SK-N-SH treated with all-trans-retinoic acid at 6 μM for 48 hours (cell line): ENCODE measurements at regions not wholly inside any gene's neighbourhood (a gene's known extent, or its start where the extent isn't known, plus 50 kb on each side); places are given as distances from the start of the nearest gene placed in this dataset.

Source experiments
- ATAC-seq: fragments of 200-7000 bp; cut with Tn5 transposase; 3 replicates; pipeline ENCODE4 v1.9.1; 2020; ENCODE audit warnings: mild to moderate bottlenecking, moderate library complexity
- BACH2 ChIP-seq: fragments of 250-450 bp; sonication (Bioruptor Pico); IDR thresholded peaks from 2 replicates; pipeline ENCODE4 v1.9.0; 2021; ENCODE audit warnings: mild to moderate bottlenecking, borderline replicate concordance
- CREB5 ChIP-seq: fragments of 250-450 bp; sonication (Bioruptor Pico); IDR thresholded peaks from 2 replicates; pipeline ENCODE4 v1.5.1; 2020; ENCODE audit warnings: low read depth, mild to moderate bottlenecking, moderate library complexity
- CSDC2 ChIP-seq: fragments of 250-450 bp; sonication (Bioruptor Pico); IDR thresholded peaks from 2 replicates; pipeline ENCODE4 v1.5.0; 2020; ENCODE audit warnings: mild to moderate bottlenecking, moderate library complexity
- CSRNP3 ChIP-seq: fragments of 250-450 bp; sonication (Bioruptor Pico); IDR thresholded peaks from 2 replicates; pipeline ENCODE4 v1.5.1; 2021; ENCODE audit warnings: mild to moderate bottlenecking, moderate library complexity
- ESRRG ChIP-seq: fragments of 250-450 bp; sonication (Bioruptor Pico); IDR thresholded peaks from 2 replicates; pipeline ENCODE4 v1.6.1; 2021; ENCODE audit warnings: mild to moderate bottlenecking
- GLIS3 ChIP-seq: fragments of 250-450 bp; sonication (Bioruptor Pico); IDR thresholded peaks from 2 replicates; pipeline ENCODE4 v1.5.0; 2020; ENCODE audit warnings: mild to moderate bottlenecking, moderate library complexity
- ISL1 ChIP-seq: fragments of 250-450 bp; sonication (Bioruptor Pico); IDR thresholded peaks from 2 replicates; pipeline ENCODE4 v2.1.2; 2022; ENCODE audit warnings: mild to moderate bottlenecking, moderate library complexity
- OSR1 ChIP-seq: fragments of 250-450 bp; sonication (Bioruptor Pico); IDR thresholded peaks from 2 replicates; pipeline ENCODE4 v1.8.0; 2022; ENCODE audit warnings: moderate library complexity, mild to moderate bottlenecking, inconsistent platforms
- PATZ1 ChIP-seq: fragments of 250-450 bp; sonication (Bioruptor Pico); IDR thresholded peaks from 2 replicates; pipeline ENCODE4 v1.8.0; 2020; ENCODE audit warnings: mild to moderate bottlenecking, moderate library complexity, borderline replicate concordance
- PPARA ChIP-seq: fragments of 250-450 bp; sonication (Bioruptor Pico); IDR thresholded peaks from 2 replicates; pipeline ENCODE4 v1.5.0; 2020; ENCODE audit warnings: mild to moderate bottlenecking, borderline replicate concordance
- RARB ChIP-seq: fragments of 250-450 bp; sonication (Bioruptor Pico); IDR thresholded peaks from 2 replicates; pipeline ENCODE4 v1.8.0; 2021; ENCODE audit warnings: mild to moderate bottlenecking, moderate library complexity
- TCF4 ChIP-seq: fragments of 250-450 bp; sonication (Bioruptor Pico); IDR thresholded peaks from 2 replicates; pipeline ENCODE4 v1.8.0; 2021; ENCODE audit warnings: mild to moderate bottlenecking, moderate library complexity, borderline replicate concordance
- TOX ChIP-seq: fragments of 250-450 bp; sonication (Bioruptor Pico); IDR thresholded peaks from 2 replicates; pipeline ENCODE4 v1.8.0; 2021; ENCODE audit warnings: mild to moderate bottlenecking, moderate library complexity, borderline replicate concordance
- ZC3H10 ChIP-seq: fragments of 250-450 bp; sonication (Bioruptor Pico); IDR thresholded peaks from 2 replicates; pipeline ENCODE4 v1.5.1; 2021; ENCODE audit warnings: mild to moderate bottlenecking, moderate library complexity
- ZFP30 ChIP-seq: fragments of 450-650 bp; formaldehyde crosslinking; IDR thresholded peaks from 2 replicates; pipeline ENCODE4 v1.5.0; 2022; ENCODE audit warnings: mild to moderate bottlenecking, moderate library complexity
- ZNF565 ChIP-seq: fragments of 450-650 bp; formaldehyde crosslinking; conservative IDR thresholded peaks from 2 replicates; pipeline ENCODE4 v1.5.0; 2020; ENCODE audit warnings: low read depth, mild to moderate bottlenecking, moderate library complexity
- ZNF70 ChIP-seq: fragments of 450-650 bp; formaldehyde crosslinking; IDR thresholded peaks from 2 replicates; pipeline ENCODE4 v1.5.0; 2020; ENCODE audit warnings: mild to moderate bottlenecking, moderate library complexity
- TF ChIP-seq, protein P1 (sequence below): fragments of 250-450 bp; sonication (Bioruptor Pico); IDR thresholded peaks from 2 replicates; pipeline ENCODE4 v1.8.0; 2021; ENCODE audit warnings: low read depth, mild to moderate bottlenecking, moderate library complexity, borderline replicate concordance
- TF ChIP-seq, protein P2 (sequence below): fragments of 250-450 bp; sonication (Bioruptor Pico); IDR thresholded peaks from 2 replicates; pipeline ENCODE4 v1.5.0; 2020; ENCODE audit warnings: mild to moderate bottlenecking, moderate library complexity

GRCh38 chr6:3981917-3982316, 97.0 kb downstream of the FAM217A start:
- no peak for ATAC-seq
- TF ChIP-seq, protein P1, sequence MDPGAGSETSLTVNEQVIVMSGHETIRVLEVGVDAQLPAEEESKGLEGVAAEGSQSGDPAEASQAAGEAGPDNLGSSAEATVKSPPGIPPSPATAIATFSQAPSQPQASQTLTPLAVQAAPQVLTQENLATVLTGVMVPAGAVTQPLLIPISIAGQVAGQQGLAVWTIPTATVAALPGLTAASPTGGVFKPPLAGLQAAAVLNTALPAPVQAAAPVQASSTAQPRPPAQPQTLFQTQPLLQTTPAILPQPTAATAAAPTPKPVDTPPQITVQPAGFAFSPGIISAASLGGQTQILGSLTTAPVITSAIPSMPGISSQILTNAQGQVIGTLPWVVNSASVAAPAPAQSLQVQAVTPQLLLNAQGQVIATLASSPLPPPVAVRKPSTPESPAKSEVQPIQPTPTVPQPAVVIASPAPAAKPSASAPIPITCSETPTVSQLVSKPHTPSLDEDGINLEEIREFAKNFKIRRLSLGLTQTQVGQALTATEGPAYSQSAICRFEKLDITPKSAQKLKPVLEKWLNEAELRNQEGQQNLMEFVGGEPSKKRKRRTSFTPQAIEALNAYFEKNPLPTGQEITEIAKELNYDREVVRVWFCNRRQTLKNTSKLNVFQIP, result no peak
- TF ChIP-seq, all 23 proteins: peak for 0

- ATAC-seq, result no peak
- TF ChIP-seq CSDC2 (CRISPR knock-in tag), result no peak
- no peak for TF ChIP-seq ISL1 (CRISPR knock-in tag)
- no peak for TF ChIP-seq GLIS3
- no peak for TF ChIP-seq ZC3H10
- TF ChIP-seq ZNF565, result no peak
- no peak for TF ChIP-seq PATZ1 (CRISPR knock-in tag)
- TF ChIP-seq, all 23 proteins: peak for 0
These were observed 95.2 kb downstream of the FAM217A start for GRCh38 chr6:3983778-3984177.

DNA sequence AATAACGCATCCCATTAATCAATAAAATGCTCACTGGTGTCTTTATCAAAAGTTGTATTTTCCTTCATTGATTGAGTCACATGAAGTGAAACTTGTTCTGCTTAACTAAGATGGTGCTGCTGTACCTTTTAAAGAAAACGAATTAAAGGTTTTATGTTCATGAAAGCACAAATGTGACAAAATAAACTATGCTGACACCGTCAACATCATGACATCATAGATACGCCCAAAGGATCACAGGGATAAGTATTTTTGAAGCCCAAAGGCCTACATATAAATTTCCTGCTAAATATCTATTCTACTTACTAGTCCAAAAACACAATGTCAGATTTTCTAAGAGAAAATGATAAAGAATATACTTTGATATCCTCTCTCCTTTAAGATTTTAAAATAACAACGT, 94.4 kb downstream of the FAM217A start:
- ATAC-seq, result no peak
- TF ChIP-seq ISL1 (CRISPR knock-in tag), result no peak
- TF ChIP-seq TCF4 (CRISPR knock-in tag), result no peak
- TF ChIP-seq CREB5 (CRISPR knock-in tag), result no peak
- no peak for TF ChIP-seq GLIS3
- no peak for TF ChIP-seq PPARA (CRISPR knock-in tag)

- TF ChIP-seq ISL1 (CRISPR knock-in tag), result no peak
- TF ChIP-seq, protein P2, sequence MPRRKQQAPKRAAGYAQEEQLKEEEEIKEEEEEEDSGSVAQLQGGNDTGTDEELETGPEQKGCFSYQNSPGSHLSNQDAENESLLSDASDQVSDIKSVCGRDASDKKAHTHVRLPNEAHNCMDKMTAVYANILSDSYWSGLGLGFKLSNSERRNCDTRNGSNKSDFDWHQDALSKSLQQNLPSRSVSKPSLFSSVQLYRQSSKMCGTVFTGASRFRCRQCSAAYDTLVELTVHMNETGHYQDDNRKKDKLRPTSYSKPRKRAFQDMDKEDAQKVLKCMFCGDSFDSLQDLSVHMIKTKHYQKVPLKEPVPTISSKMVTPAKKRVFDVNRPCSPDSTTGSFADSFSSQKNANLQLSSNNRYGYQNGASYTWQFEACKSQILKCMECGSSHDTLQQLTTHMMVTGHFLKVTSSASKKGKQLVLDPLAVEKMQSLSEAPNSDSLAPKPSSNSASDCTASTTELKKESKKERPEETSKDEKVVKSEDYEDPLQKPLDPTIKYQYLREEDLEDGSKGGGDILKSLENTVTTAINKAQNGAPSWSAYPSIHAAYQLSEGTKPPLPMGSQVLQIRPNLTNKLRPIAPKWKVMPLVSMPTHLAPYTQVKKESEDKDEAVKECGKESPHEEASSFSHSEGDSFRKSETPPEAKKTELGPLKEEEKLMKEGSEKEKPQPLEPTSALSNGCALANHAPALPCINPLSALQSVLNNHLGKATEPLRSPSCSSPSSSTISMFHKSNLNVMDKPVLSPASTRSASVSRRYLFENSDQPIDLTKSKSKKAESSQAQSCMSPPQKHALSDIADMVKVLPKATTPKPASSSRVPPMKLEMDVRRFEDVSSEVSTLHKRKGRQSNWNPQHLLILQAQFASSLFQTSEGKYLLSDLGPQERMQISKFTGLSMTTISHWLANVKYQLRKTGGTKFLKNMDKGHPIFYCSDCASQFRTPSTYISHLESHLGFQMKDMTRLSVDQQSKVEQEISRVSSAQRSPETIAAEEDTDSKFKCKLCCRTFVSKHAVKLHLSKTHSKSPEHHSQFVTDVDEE, result no peak
- TF ChIP-seq ZNF565, result no peak
- no peak for TF ChIP-seq CSRNP3 (CRISPR knock-in tag)
- TF ChIP-seq BACH2 (CRISPR knock-in tag), result no peak
- no peak for TF ChIP-seq RARB (CRISPR knock-in tag)
- no peak for TF ChIP-seq TOX (CRISPR knock-in tag)
- no peak for TF ChIP-seq ZNF70 (CRISPR knock-in tag)
- no peak for ATAC-seq
These were observed 92.7 kb downstream of the FAM217A start for GRCh38 chr6:3986241-3986640.

DNA sequence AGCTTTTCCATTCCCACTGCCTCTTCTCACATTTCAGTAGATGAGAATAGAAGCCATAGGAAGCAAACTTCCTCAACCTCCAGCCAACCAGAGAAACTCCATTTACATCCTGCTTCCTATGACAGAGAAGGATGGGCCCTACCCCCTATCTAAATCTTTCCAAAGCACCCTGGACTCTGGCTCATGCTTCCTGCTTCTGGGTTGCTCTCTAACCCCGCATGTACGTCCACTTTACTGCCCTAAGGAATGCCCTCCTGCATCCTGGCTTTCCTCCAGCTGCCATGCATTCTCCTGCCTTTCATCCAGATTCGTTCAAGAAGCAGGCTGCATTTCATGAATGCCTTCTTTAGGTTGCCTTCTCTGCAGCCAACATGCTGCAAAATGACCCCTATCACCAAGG, 91.9 kb downstream of the FAM217A start:
- peak; percentile 64 for ATAC-seq
- TF ChIP-seq OSR1 (no peak), CSRNP3 (CRISPR knock-in tag) (no peak), ESRRG (CRISPR knock-in tag) (no peak), TOX (CRISPR knock-in tag) (no peak), ZFP30 (CRISPR knock-in tag) (no peak), PATZ1 (CRISPR knock-in tag) (no peak), BACH2 (CRISPR knock-in tag) (no peak), ZC3H10 (no peak), RARB (CRISPR knock-in tag) (no peak)
- TF ChIP-seq, protein P1, result no peak
